Midbrain (tissue), 1 donor: ENCODE measurements at regions not wholly inside any gene's neighbourhood (a gene's known extent, or its start where the extent isn't known, plus 50 kb on each side); places are given as distances from the start of the nearest gene placed in this dataset.
"Not testable (repeated sequence)": the region's sequence is repeated elsewhere in the genome, so short reads cannot be mapped to it uniquely, and the experiment has no call there.

ENCODE experiments used
- DNase-seq: peaks from one replicate; lab custom pipeline; 2025; lab: John Stamatoyannopoulos, UW

DNA sequence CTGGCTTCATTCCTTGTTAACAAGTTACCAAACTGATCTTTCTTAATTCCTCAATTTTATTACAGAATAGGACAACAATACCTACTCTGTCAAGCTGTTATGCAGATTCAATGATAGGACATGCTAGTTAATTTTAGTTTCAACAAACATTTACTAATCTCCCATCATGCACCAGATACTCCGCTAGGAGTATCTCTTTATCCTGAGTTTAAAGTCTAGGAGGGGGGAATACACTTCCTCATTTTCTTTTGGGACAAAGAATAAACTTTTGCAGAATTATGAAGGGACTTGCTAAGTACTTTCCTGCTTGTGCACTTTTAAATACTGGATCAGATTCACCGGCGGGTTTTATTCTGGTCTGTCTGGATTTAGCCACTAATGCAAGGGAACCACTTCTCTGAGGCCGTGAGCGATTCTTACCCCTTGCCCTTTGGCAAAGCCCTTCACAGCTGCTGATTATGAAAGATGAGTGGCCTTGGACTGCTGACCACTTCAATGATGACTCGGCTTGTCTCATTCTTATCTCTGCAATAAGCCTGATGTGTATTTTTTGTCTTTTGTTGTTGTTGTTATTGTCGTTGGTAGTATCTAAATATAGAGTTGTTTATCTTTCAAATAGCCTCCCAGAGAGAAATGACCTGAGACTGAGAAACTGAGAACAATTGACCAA is 73.9 kb downstream of the RMI1 start:
- no peak for DNase-seq

DNA sequence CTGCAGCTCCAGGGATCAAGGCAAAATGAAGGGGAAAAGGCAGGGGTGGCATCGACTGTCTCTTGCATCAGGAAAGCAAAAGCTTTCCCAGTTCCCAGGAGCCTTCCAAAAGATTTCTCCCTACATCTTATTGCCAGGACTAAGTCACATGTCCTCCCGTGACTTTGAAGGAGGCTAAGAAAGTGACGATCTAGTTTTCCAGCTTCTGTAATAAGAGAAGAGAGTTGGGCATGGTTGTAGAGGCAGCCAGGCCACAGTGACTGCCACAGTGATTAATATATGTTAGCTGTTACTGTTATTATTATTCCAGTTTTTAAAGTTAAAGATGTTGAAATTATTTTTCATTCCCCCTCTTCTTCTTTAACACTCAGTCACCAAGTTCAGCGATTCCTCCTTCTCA is 77.1 kb downstream of the RMI1 start:
- no peak for DNase-seq

DNA sequence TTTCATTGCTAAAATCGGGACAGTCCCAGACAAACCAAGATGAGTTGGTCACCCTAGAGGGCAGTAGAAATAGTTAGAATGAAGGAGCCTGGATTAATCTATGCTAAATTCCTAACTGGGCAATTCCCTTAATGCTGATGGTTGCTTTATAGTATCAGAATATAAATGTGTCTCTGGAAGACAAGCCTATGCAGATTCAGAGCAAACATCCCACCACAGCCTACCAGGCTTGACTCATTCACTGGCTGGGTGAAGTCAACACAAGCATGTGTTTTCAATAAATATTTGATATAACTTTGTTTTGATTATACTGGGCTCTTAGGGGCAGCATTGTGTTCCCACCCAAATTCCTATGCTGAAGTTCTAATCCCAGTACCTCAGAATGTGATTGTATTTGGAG is 79.3 kb downstream of the RMI1 start:
- DNase-seq, result no peak

DNA sequence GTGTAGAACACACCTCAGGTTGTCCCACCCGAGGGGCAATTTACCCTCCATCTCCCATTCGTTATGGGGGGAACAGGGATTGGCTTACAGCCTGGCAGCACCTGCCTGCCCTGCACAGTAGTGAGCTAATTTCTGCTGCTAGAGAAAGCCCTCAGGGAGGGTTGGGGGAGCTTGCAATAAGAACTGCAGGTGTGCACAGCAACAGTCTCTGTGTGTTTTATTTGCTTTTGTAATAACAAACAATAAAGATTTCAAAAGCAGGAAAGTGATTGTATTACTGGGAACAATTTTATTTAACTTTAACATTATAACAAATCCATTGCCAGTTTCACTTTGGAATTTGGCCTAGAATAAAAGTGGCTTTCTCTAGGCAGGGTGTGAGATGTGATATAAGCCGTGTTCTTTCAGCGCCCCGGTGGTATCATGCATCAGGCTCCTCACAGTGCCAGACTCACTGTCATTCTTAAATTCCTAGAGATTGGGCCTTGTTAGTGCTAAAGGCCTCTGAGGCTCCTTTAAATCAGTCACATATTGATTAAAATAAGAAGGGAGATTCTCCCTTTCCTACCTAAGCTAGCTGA is 81.1 kb downstream of the RMI1 start:
- no peak for DNase-seq

DNA sequence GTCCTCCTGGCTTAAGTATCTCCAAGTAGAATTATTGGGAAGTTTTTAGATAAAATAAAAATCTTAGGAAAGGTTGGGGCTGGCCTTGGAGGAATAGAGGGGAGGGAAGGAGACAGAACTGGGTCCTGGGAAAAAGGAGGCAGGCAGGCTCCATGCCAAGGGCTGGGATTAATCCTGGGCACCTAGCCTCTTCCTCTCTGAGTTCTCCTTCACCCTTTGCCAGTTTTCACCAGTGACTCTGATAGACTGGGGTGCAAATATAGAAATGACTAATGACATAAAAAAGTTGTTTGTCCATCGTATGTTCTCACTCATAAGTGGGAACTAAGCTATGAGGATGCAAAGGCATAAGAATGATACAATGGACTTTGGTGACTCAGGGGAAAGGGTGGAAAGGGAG is 81.9 kb downstream of the RMI1 start:
- peak; percentile 1 for DNase-seq

DNA sequence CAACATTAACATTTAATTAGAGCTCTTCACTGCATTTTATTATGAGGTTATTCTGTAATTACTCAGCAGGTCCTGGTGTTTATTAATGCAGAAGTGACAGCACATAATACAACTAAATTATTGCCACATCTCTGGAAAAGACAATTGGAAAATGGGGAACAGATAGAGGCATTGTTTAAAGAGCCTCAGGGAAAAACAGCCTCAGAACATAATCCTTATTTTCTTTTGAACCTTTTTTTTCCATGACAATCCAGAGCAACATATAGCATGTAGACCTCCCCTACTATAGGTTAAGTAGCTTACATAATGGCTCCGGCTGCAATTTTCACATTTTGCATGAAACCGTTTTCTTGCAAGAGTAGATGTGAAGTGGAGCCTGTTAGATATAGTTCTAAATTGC is 87.2 kb downstream of the RMI1 start:
- DNase-seq, result no peak

DNA sequence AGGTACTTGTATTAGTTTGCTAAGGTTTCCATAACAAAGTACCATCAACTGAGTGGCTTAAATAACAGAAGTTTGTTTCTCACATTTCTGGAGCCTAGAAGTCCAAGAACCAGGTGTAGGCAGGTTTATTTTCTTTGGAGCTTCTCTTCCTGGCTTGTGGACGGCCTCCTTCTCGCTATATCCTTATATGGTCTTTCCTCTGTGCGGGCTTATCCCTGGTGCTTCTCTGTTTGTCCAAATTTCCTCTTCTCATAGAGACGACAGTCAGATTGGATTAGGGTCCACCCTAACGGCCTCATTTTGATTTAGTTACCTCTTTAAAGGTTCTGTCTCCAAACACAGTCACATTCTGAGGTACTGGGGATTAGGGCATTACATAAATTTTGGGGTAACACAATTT is 88.3 kb downstream of the RMI1 start:
- DNase-seq, result no peak

DNA sequence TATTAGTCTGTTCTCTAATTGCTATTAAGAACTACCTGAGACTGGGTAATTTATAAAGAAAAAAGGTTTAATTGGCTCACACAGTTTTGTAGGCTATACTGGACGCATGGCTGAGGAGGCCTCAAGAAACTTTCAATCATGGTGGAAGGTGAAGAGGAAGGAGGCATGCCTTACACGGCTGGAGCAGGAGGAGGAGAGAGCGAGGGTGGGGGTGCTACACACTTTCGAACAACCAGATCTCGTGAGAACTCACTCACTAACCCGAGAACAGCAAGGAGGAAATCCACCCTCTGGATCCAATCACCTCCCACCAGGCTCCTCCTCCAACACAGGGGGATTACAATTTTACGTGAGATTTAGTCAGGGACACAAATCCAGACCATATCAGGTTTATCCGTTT is 90.0 kb downstream of the RMI1 start:
- no peak for DNase-seq

DNA sequence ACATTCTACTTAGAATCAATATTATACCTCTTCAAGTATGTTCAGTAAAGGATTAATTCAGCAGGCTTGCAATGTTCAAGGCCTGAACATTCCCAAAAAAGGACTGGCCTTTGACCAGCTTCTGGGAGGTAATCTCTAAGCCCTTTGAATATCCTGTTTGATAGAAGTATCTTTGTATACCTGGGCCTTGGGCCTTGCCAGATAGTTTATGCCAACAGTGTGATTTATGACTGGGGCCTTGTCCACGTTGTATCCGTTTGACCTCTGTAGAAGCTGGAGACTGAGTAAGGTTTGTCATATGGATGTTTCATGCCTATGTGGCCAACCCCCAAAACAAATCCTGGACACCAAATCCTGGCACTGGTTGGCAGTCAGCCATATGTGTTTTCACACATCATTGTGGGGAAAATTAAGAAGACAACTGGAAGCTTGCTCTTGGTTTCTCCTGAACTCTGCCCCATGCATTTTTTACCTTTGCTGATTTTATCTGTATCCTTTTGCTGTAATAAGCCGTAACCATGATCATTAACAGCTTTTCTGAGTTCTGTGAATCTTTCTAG is 92.1 kb downstream of the RMI1 start:
- no peak for DNase-seq

DNA sequence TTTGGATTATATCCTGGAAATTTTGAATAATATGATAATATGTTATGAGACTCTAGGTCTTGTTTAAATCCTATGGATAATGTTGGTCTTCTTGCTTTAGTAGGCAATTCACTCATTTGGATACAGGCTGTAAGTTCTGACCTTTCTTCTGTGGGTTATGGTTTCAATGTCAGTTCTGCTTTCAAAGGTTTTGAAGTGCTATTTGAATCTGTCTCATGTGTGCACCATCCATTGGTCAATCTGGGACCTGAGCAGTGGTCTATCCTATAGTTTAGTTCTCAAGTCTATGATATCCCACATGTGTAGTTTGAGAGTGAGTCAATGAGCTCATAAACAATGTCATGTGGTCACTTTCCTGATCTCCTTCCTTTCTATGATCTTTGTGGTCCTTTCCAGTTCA is 94.4 kb downstream of the RMI1 start:
- DNase-seq, result no peak

DNA sequence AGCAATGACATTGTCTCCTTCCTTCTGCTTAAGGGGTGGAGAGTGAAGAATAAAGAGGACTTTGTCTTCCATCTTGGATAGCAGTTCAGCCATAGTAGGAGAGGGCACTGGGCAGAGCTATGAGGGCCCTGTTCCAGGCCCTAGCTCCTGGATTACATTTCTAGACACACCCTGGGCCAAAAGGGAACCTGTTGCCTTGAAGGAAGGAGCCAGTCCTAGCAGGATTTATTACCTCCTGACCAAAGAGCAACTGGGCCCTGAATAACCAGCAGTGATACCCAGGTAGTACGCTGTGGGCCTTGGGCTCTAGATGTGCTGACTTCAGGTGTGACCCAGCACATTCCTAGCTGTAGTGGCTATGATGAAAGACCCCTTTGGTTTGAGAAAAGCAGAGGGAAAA is 95.8 kb downstream of the RMI1 start:
- no peak for DNase-seq

DNA sequence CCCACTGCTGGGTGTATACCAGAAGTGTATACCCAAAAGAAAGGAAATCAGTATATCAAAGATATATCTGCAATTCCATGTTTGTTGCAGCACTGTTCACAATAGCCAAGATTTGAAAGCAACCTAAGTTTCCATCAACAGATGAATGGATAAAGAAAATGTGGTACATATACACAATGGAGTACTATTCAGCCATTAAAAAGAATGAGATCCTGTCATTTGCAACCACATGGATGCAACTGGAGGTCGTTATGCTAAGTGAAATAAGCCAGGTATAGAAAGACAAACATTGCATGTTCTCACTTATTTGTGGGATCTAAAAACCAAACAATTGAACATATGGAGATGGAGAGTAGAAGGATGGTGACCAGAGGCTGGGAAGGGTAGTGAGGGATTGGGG is 97.2 kb downstream of the RMI1 start:
- DNase-seq, result not testable (repeated sequence)

DNA sequence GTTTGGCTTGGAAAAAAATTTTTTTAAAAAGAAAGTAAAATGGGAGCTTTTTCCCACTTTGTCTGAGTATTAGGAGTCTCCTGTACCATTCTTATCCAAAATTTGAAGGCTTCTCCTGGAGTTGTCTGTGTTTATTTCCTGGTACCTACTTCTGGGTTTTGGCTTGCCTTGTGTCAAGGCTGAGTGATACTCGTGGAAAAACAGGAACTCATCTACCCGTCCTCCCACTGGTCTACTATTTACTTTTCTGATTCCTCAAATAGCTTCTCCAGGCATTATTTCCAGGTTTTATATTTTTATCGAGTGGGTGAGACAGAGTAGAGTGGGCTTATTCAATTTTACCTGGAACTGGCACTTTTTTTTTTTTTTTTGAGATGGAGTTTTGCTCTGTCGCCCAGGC is 99.4 kb downstream of the RMI1 start:
- DNase-seq, result no peak

DNA sequence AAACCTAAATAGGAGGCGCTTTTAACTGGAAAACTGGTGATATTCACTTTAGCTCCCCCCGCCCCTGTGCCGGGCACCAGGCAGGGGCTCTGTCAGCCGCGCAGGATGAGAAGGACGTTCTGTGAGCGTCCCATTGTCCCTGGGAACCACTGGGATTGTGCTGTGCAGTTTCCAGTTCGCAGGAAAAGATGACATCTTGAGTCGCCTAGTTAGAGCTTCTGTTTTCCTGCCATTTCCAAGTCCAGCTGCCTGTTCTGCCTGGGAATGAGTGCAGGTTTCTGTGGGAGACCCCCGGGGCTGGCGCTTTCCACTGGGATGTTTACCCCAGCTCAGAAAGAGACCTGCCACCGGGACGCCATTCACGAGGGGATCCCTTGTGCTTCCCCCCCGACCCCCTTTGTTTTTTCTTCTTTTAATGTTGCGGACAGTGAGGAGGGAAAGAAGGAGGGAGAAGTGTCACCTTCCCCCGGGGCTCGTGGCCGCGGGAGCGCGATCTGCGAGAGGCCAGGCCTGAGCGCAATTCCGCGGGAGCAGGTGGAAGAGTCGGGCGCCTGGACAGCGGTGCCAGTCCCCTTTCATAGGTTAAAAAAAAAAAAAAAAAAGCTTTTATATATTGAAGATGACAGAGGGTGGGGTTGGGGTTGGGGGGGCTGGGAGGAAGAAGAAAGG is 121.5 kb downstream of the RMI1 start:
- no peak for DNase-seq

DNA sequence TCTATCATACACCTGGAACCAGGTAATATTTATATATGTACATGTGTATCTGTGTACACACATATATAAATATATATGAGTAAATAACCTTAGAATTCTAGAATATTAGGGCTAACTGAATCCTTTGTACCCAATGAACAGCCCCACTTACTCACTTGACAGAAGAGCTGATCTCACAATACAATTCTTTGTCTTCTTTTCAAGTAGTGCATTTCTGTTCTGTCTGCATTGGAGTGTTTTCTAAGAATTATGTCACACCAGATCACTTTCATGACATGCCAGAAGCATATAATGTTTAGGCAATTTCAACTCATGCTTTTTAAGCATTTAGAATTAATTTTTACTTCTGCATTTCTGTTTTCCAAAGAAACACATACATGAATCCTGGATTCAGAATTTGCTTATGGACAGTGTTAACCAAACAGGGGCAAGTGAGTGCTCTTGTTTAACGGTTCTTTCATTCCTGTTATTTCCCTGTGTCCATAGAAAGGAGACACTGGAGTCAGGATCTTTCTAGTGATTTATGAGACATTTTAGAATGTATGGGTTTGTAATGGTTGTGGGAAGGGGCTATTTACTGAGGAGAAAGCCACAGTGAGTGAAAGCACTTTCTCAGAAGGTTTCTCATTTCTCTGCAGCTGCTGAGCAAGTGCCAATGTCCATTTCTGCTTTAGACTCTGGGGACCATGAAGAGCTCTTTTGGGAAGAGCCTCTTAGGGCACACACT is 123.2 kb downstream of the RMI1 start:
- no peak for DNase-seq

DNA sequence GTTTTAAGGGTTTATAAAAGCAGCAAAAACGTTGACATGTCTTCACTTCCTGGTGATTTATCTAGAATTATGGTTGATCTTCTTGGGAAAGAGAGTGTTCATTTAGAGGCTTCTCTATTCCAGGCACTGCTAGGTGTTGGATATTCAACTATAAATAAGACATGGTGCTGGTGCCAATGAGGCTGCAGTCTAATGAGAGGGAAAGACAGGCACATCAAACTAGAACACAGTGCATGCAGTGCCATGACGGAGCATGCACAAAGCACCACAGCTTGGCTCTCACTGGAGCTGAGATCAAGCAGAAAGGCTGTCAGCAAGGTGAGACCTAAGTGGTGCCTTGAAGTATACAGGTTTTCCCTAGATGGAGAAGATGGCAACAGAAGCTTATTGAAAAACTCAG is 126.5 kb downstream of the RMI1 start:
- no peak for DNase-seq

DNA sequence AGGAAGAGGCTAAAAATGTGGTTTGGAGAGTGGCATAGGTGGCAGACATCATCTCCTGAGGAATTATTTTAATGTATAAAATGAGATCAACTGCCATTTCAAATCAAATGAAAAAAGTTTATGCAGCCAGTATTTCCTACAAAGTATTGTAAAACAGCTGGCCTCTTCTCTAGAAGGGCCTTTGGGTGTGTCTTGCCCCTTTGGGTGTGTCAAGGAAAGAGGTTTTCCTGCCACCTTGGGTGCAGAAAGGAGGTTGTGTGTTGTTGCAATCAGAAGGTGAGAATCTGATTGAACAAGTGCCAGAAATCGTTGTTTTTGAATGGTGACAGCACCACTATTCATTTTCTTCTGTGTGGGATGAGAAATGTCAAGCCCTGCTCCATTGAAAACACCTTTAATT is 127.4 kb downstream of the RMI1 start:
- no peak for DNase-seq

DNA sequence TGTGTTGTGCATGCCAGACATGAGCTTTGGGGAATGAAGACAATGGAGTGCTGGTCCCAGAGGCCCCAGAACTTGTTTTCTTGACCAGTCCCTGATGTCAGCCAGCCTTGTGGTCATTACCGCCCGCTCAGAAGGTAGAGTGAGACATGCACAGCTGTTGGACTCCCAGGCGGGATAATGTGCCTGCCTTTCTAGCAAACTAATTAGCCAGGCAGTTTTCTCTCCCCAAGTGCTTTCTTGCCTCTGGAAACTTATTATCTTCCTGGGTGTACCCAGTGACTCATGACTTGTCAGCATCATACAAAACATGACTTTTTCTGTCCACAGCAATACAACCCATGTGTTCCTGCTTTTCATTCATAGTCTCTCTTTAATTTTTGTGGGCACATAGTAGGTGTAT is 131.1 kb downstream of the RMI1 start:
- DNase-seq, result no peak

DNA sequence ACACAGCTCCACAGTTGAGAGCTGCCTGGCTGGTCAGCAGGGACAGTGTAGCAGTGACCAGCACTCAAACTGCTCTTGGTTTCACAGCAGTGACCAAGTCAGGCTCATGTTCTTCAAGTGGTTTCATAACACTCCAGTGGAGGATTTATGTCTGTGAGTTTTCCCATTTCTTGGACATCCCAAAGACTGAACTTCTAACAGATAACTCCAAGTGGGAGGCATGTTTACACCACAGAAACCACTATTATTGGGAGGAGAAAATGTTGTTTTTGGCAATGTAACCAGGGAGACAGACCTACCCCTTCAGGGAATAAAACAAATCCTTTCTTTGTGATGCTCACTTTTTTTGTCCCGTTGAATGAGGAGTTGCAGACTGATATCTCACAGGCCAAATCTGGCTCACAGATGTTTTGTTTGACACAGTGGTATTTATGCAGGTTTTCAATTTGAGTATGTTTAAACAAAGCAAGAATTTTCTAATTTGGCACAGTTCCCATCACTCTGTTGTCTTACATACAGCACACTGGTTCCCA is 141.5 kb downstream of the RMI1 start:
- DNase-seq, result no peak

DNA sequence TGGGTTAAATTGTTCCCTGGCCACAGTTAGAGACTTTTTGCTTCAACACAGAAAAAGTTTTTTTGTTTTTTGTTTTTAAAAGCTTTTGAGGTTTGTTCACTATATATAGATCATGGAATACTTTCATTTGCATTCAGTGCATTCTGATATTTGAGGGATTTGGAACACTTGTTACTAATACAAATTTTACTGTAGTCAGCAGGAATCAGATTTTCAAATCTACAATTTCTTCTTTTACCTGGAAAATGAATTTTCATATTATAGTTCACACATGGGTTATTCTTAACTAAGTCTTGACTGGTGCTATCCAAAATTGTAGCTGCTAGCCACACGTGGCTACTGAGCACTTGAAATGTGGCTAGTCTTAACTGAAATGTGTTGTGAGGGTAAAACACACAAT is 142.0 kb downstream of the RMI1 start:
- no peak for DNase-seq

DNA sequence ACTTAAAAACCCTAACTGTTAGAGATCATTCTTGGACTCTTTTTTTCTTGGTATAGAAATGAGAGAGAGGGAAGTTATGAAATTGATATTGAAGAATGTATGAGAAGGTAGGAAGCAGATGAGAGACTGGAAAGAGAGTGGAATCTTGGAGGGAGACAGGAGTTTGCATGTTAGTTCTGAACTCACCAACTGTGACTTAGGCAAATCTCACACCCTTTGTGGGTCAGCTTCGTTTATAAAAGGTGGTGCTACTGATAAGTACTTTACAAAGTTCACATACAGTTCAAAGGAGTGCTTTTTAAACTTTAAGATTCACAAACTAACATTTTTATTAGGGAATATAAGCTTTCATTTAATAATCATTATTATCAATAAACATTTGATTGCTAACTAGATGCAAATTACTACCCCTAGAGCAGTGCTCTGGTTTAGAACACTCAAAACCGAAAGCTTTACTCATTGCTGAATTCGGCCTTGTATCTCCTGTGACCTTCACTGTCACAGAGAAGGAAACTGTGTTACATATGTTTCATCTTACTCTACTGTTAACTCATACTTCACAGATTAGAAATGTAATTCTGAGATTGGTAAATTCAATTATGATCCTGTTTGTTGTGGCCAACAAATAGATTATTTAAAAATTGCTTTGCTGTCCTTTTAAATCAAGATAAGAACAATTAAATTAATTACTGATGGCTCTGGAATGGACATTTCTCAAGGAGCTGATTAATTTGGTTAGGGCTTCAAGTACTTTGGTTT is 143.2 kb downstream of the RMI1 start:
- no peak for DNase-seq

DNA sequence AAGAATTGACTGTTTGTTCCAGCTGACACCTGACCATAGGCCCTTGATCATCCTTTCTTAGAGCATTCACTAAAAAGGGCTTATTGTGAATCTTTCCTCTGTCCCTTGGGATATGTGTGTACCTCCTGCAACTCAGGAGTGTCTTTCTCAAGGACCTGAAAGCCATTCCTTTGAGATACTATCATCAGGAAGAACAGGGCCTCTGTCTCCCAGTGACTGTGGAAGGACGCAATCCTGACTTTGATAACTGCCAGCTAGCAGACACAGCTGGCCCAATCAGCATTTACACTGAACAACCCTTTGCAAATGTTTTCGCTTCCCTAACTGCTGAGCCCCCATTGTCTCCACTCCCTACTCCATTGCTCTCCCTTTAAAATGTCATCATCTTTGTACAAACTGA is 144.4 kb downstream of the RMI1 start:
- no peak for DNase-seq
